Liver (tissue), 8 donors: ENCODE measurements at regions not wholly inside any gene's neighbourhood (a gene's known extent, or its start where the extent isn't known, plus 50 kb on each side); places are given as distances from the start of the nearest gene placed in this dataset.

Source experiments
- DNase-seq: peaks from one replicate; pipeline ENCODE4 v3.0.0-alpha.2; 2017; ENCODE audit warnings: low spot score
- H3K27ac ChIP-seq, 2 donors: one replicate each; pipeline ENCODE4 v1.7.0; 2013; ENCODE audit warnings: inconsistent platforms in 2 of 2, low read length in 2 of 2, control low read depth in 1 of 2, low read depth in 1 of 2, mild to moderate bottlenecking in 1 of 2
- H3K27me3 ChIP-seq, 4 donors: one replicate each; pipeline versions ENCODE4 v1.6.1 to v1.7.0; 2013; ENCODE audit warnings: low read length in 3 of 4, inconsistent platforms in 1 of 4, mild to moderate bottlenecking in 1 of 4, moderate library complexity in 1 of 4; ENCODE audit not compliant: control insufficient read depth in 4 of 4, insufficient read depth in 4 of 4
- H3K36me3 ChIP-seq, 4 donors: one replicate each; pipeline versions ENCODE4 v1.6.1 to v1.7.0; 2013; ENCODE audit warnings: low read length in 3 of 4, mild to moderate bottlenecking in 3 of 4, low read depth in 1 of 4, moderate library complexity in 1 of 4; ENCODE audit not compliant: control insufficient read depth in 4 of 4, insufficient read depth in 3 of 4
- H3K4me1 ChIP-seq, 4 donors: one replicate each; pipeline versions ENCODE4 v1.6.1 to v1.7.0; 2013; ENCODE audit warnings: low read length in 3 of 4, mild to moderate bottlenecking in 3 of 4, moderate library complexity in 1 of 4; ENCODE audit not compliant: control insufficient read depth in 4 of 4, insufficient read depth in 4 of 4
- H3K4me3 ChIP-seq, 3 donors: one replicate each; pipeline versions ENCODE4 v1.6.1 to v1.7.0; 2013; ENCODE audit warnings: low read length in 3 of 3, control low read depth in 1 of 3, low read depth in 1 of 3, mild to moderate bottlenecking in 1 of 3
- H3K9ac ChIP-seq, 2 donors: one replicate each; pipeline ENCODE4 v1.7.0; 2013; ENCODE audit warnings: low read length in 2 of 2, mild to moderate bottlenecking in 2 of 2, moderate library complexity in 2 of 2, control low read depth in 1 of 2, low read depth in 1 of 2
- H3K9me3 ChIP-seq, 4 donors: one replicate each; pipeline versions ENCODE4 v1.6.1 to v1.7.0; 2013; ENCODE audit warnings: low read length in 3 of 4; ENCODE audit not compliant: control insufficient read depth in 4 of 4
- EGR1 ChIP-seq, 2 donors: IDR thresholded peaks; 2 replicates each; pipeline ENCODE4 v1.6.1; 2016 to 2018; ENCODE audit warnings: antibody characterized with exemption in 2 of 2, low read depth in 2 of 2
- FOXA1 ChIP-seq: IDR thresholded peaks from 2 replicates; pipeline ENCODE4 v1.6.1; 2016; ENCODE audit warnings: antibody characterized with exemption
- FOXA2 ChIP-seq: IDR thresholded peaks from 2 replicates; pipeline ENCODE4 v1.6.1; 2016; ENCODE audit warnings: antibody characterized with exemption
- GABPA ChIP-seq, 2 donors: IDR thresholded peaks in 1 of 2; conservative IDR thresholded peaks in 1 of 2; 2 replicates each; pipeline ENCODE4 v1.6.1; 2016; ENCODE audit warnings: antibody characterized with exemption in 2 of 2, mild to moderate bottlenecking in 1 of 2, moderate library complexity in 1 of 2
- HNF4A ChIP-seq, 2 donors: conservative IDR thresholded peaks; 2 replicates each; pipeline ENCODE4 v1.6.1; 2016; ENCODE audit warnings: antibody characterized with exemption in 2 of 2, mild to moderate bottlenecking in 2 of 2
- HNF4G ChIP-seq: IDR thresholded peaks from 2 replicates; pipeline ENCODE4 v1.6.1; 2016; ENCODE audit warnings: antibody characterized with exemption
- JUND ChIP-seq, 2 donors: IDR thresholded peaks; 2 replicates each; pipeline ENCODE4 v1.6.1; 2016; ENCODE audit warnings: antibody characterized with exemption in 2 of 2
- NR2F2 ChIP-seq: IDR thresholded peaks from 2 replicates; pipeline ENCODE4 v1.6.1; 2016; ENCODE audit warnings: antibody characterized with exemption
- RXRA ChIP-seq, 2 donors: IDR thresholded peaks; 2 replicates each; pipeline ENCODE4 v1.6.1; 2017 to 2018; ENCODE audit warnings: antibody characterized with exemption in 2 of 2, mild to moderate bottlenecking in 1 of 2
- SP1 ChIP-seq: IDR thresholded peaks from 2 replicates; pipeline ENCODE4 v1.6.1; 2018; ENCODE audit warnings: antibody characterized with exemption, mild to moderate bottlenecking
- TAF1 ChIP-seq: conservative IDR thresholded peaks from 2 replicates; pipeline ENCODE4 v1.6.1; 2016; ENCODE audit warnings: antibody characterized with exemption, mild to moderate bottlenecking
- YY1 ChIP-seq: IDR thresholded peaks from 2 replicates; pipeline ENCODE4 v1.6.1; 2016; ENCODE audit warnings: antibody characterized with exemption, mild to moderate bottlenecking
- WGBS: extraction: QIAGEN DNeasy Blood & Tissue Kit; methylation state at CpG from one replicate; pipeline ENCODE4 v1.1.7; 2013; 5-methylcytosine and 5-hydroxymethylcytosine counted together
- TF ChIP-seq, protein P1 (sequence below): IDR thresholded peaks from 2 replicates; pipeline ENCODE4 v1.6.1; 2016; ENCODE audit warnings: antibody characterized with exemption
- TF ChIP-seq, protein P2 (sequence below): IDR thresholded peaks from 2 replicates; pipeline ENCODE4 v1.6.1; 2016; ENCODE audit warnings: antibody characterized with exemption
- TF ChIP-seq, protein P3 (sequence below): IDR thresholded peaks from 2 replicates; pipeline ENCODE4 v1.6.1; 2016; ENCODE audit warnings: antibody characterized with exemption
- TF ChIP-seq, protein P4 (sequence below): IDR thresholded peaks from 2 replicates; pipeline ENCODE4 v1.6.1; 2016; ENCODE audit warnings: antibody characterized with exemption, mild to moderate bottlenecking
- TF ChIP-seq, protein P5 (sequence below): fragments of 150-350 bp; IDR thresholded peaks from 2 replicates; pipeline ENCODE4 v1.5.1; 2017; ENCODE audit warnings: improper control_type of control experiment, low read depth, low read length; ENCODE audit not compliant: missing input control
- donor health status: healthy.
- donor health status: healthy.
- donor health status: healthy.
- donor health status: healthy.
- donor health status: healthy.

DNA sequence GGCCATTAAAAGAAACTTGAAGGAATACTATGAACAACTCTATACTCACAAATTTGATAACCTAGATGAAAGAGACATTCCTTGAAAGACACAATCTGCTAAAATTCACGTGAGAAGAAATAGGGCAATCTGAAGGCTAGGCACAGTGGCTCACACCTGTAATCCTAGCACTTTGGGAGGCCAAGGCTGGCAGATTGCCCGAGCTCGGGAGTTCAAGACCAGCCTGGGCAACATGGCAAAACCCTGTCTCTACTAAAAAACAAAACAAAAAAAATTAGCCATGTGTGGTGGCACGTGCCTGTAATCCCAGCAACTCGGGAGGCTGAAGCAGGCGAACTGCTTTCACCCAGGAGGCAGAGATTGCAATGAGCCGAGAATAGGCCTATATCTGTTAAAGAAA is 104.8 kb downstream of the HES1 start:
- Histone ChIP-seq H3K4me1 (peaks cover 0 to 21% (median 6%) of the 10 kb centered on the region in 4 donors), H3K27ac (no peak overlapping the region), H3K4me3 (no peak overlapping the region), H3K9ac (peak overlapping the region in 1 of 2 donors; percentile 24), H3K36me3 (no peaks in the 10 kb centered on the region), H3K9me3 (no peaks in the 10 kb centered on the region), H3K27me3 (no peaks in the 10 kb centered on the region)
- TF ChIP-seq TAF1 = no peak
- no peak for TF ChIP-seq SP1
- TF ChIP-seq, protein P1, sequence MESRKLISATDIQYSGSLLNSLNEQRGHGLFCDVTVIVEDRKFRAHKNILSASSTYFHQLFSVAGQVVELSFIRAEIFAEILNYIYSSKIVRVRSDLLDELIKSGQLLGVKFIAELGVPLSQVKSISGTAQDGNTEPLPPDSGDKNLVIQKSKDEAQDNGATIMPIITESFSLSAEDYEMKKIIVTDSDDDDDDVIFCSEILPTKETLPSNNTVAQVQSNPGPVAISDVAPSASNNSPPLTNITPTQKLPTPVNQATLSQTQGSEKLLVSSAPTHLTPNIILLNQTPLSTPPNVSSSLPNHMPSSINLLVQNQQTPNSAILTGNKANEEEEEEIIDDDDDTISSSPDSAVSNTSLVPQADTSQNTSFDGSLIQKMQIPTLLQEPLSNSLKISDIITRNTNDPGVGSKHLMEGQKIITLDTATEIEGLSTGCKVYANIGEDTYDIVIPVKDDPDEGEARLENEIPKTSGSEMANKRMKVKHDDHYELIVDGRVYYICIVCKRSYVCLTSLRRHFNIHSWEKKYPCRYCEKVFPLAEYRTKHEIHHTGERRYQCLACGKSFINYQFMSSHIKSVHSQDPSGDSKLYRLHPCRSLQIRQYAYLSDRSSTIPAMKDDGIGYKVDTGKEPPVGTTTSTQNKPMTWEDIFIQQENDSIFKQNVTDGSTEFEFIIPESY = no peak
- no peak for TF ChIP-seq EGR1 (IDR thresholded peaks at IDR 0.05; ENCODE audit: low read depth in 2 of 2)
- no peak for TF ChIP-seq FOXA1
- TF ChIP-seq HNF4A (conservative IDR thresholded peaks at IDR 0.05) = no peak
- no peak for TF ChIP-seq YY1
- no peak for TF ChIP-seq JUND (IDR thresholded peaks at IDR 0.05)
- TF ChIP-seq, protein P2, sequence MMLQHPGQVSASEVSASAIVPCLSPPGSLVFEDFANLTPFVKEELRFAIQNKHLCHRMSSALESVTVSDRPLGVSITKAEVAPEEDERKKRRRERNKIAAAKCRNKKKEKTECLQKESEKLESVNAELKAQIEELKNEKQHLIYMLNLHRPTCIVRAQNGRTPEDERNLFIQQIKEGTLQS = no peak
- TF ChIP-seq, protein P3, sequence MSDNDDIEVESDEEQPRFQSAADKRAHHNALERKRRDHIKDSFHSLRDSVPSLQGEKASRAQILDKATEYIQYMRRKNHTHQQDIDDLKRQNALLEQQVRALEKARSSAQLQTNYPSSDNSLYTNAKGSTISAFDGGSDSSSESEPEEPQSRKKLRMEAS = no peak
- no peak for TF ChIP-seq NR2F2
- TF ChIP-seq, protein P4, sequence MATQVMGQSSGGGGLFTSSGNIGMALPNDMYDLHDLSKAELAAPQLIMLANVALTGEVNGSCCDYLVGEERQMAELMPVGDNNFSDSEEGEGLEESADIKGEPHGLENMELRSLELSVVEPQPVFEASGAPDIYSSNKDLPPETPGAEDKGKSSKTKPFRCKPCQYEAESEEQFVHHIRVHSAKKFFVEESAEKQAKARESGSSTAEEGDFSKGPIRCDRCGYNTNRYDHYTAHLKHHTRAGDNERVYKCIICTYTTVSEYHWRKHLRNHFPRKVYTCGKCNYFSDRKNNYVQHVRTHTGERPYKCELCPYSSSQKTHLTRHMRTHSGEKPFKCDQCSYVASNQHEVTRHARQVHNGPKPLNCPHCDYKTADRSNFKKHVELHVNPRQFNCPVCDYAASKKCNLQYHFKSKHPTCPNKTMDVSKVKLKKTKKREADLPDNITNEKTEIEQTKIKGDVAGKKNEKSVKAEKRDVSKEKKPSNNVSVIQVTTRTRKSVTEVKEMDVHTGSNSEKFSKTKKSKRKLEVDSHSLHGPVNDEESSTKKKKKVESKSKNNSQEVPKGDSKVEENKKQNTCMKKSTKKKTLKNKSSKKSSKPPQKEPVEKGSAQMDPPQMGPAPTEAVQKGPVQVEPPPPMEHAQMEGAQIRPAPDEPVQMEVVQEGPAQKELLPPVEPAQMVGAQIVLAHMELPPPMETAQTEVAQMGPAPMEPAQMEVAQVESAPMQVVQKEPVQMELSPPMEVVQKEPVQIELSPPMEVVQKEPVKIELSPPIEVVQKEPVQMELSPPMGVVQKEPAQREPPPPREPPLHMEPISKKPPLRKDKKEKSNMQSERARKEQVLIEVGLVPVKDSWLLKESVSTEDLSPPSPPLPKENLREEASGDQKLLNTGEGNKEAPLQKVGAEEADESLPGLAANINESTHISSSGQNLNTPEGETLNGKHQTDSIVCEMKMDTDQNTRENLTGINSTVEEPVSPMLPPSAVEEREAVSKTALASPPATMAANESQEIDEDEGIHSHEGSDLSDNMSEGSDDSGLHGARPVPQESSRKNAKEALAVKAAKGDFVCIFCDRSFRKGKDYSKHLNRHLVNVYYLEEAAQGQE = no peak
- TF ChIP-seq, protein P5, sequence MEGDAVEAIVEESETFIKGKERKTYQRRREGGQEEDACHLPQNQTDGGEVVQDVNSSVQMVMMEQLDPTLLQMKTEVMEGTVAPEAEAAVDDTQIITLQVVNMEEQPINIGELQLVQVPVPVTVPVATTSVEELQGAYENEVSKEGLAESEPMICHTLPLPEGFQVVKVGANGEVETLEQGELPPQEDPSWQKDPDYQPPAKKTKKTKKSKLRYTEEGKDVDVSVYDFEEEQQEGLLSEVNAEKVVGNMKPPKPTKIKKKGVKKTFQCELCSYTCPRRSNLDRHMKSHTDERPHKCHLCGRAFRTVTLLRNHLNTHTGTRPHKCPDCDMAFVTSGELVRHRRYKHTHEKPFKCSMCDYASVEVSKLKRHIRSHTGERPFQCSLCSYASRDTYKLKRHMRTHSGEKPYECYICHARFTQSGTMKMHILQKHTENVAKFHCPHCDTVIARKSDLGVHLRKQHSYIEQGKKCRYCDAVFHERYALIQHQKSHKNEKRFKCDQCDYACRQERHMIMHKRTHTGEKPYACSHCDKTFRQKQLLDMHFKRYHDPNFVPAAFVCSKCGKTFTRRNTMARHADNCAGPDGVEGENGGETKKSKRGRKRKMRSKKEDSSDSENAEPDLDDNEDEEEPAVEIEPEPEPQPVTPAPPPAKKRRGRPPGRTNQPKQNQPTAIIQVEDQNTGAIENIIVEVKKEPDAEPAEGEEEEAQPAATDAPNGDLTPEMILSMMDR = no peak
- no peak for TF ChIP-seq GABPA (IDR thresholded peaks at IDR 0.05 in 1 of 2, conservative IDR thresholded peaks at IDR 0.05 in 1 of 2)
- TF ChIP-seq HNF4G = no peak
- no peak for TF ChIP-seq RXRA (IDR thresholded peaks at IDR 0.05)
- TF ChIP-seq FOXA2 = no peak
- WGBS = 78% methylated on average over 7 of the region's 7 CpGs
- DNase-seq = no peak
